Activated T-helper 9 cell treated with anti-CD3 and anti-CD28 coated beads, Interleukin-2, amount 50 U/mL, for 16 hours (primary cell): ENCODE measurements at regions not wholly inside any gene's neighbourhood (a gene's known extent, or its start where the extent isn't known, plus 50 kb on each side); places are given as distances from the start of the nearest gene placed in this dataset.
"Not testable (repeated sequence)": the region's sequence is repeated elsewhere in the genome, so short reads cannot be mapped to it uniquely, and the experiment has no call there.

Source experiments
- DNase-seq: peaks from one replicate; pipeline ENCODE4 v3.0.0-alpha.2; 2020; ENCODE audit warnings: low read depth

GRCh38 chr7:92972441-92972840 lies 136.1 kb upstream of the CDK6 start:
- DNase-seq = no peak

GRCh38 chr7:92969061-92969460 lies 132.7 kb upstream of the CDK6 start:
- no peak for DNase-seq

GRCh38 chr7:92968502-92968901 lies 132.1 kb upstream of the CDK6 start:
- DNase-seq = no peak

GRCh38 chr7:92967238-92967637 lies 130.9 kb upstream of the CDK6 start:
- DNase-seq = no peak

- DNase-seq = no peak
Observed at GRCh38 chr7:92964141-92964540, 127.8 kb upstream of the CDK6 start.

GRCh38 chr7:92963566-92963965 lies 127.2 kb upstream of the CDK6 start:
- DNase-seq = no peak

GRCh38 chr7:92961961-92962360 lies 125.6 kb upstream of the CDK6 start:
- DNase-seq = no peak

GRCh38 chr7:92956575-92956974 lies 120.2 kb upstream of the CDK6 start:
- no peak for DNase-seq

- no peak for DNase-seq
Observed at GRCh38 chr7:92955081-92955480, 118.7 kb upstream of the CDK6 start.

- no peak for DNase-seq
Observed at GRCh38 chr7:92953657-92954056, 117.3 kb upstream of the CDK6 start.

- DNase-seq = no peak
Observed at GRCh38 chr7:92949748-92950147, 113.4 kb upstream of the CDK6 start.

- no peak for DNase-seq
Observed at GRCh38 chr7:92945840-92946239, 109.5 kb upstream of the CDK6 start.

GRCh38 chr7:92944633-92945032 lies 108.3 kb upstream of the CDK6 start:
- DNase-seq = no peak

- DNase-seq = not testable (repeated sequence)
Observed at GRCh38 chr7:92942706-92943105, 106.3 kb upstream of the CDK6 start.

GRCh38 chr7:92939666-92940360 lies 103.4 kb upstream of the CDK6 start:
- DNase-seq = no peak

- DNase-seq = no peak
Observed at GRCh38 chr7:92934096-92934495, 97.7 kb upstream of the CDK6 start.

GRCh38 chr7:92932450-92932849 lies 96.1 kb upstream of the CDK6 start:
- DNase-seq = no peak

- no peak for DNase-seq
Observed at GRCh38 chr7:92930404-92930803, 94.0 kb upstream of the CDK6 start.

GRCh38 chr7:92926697-92927044 lies 90.3 kb upstream of the CDK6 start:
- no peak for DNase-seq

- no peak for DNase-seq
Observed at GRCh38 chr7:92925876-92926696, 89.7 kb upstream of the CDK6 start.

- DNase-seq = no peak
Observed at GRCh38 chr7:92924800-92925199, 88.4 kb upstream of the CDK6 start.

- DNase-seq = no peak
Observed at GRCh38 chr7:92917230-92917629, 80.9 kb upstream of the CDK6 start.

- DNase-seq = no peak
Observed at GRCh38 chr7:92916770-92917224, 80.4 kb upstream of the CDK6 start.

GRCh38 chr7:92915348-92915747 lies 79.0 kb upstream of the CDK6 start:
- no peak for DNase-seq
